ENCODE measurements at regions not wholly inside any gene's neighbourhood (a gene's known extent, or its start where the extent isn't known, plus 50 kb on each side); places are given as distances from the start of the nearest gene placed in this dataset.

DNA sequence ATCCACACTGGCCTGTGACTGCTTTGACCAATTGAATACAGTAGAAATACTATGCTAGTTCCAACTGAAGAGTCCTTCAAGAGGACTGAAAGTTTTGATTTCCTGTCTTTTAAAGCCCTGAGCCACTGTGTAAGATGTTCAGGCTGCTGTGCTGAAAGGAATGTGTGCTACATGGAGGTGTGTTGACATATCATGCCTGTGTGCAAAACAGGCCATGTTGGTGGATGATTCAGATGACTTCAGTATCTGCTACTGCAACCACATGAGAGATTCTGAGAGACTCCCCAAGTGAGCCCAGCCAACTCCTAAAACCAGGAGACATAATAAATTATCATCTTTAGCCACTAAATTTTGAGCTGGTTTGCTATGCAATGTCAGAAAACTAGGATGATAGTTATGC is 662.9 kb downstream of the ZEB2 start:
- BruUV-seq (replicated peaks), result no TSS peak
- no peak overlapping the region for H3K9ac ChIP-seq (ENCODE audit: insufficient read depth in 1 of 2, low read depth in 2 of 2, low read length in 2 of 2)
- TF ChIP-seq PKNOX1 (IDR thresholded peaks at IDR 0.05) (no peak), ZNF644 (tag; IDR thresholded peaks at IDR 0.05; ENCODE audit: low read depth) (no peak), TRIM24 (IDR thresholded peaks at IDR 0.05) (no peak), PTBP1 (IDR thresholded peaks at IDR 0.05; ENCODE audit: low read depth, low read length) (no peak), HDGF (IDR thresholded peaks at IDR 0.05) (no peak)
- no peaks in the 10 kb centered on the region for H3K4me1 ChIP-seq (replicated peaks in 1 of 2; ENCODE audit: control insufficient read depth in 2 of 2, insufficient read depth in 2 of 2, low read length in 2 of 2)
- no peaks in the 10 kb centered on the region; the same call in 1 of the 2 replicates for H3K9me3 ChIP-seq (replicated peaks; ENCODE audit: control insufficient read depth, insufficient read depth, low read depth, low read length)
- in situ Hi-C loops (cut with MboI), result no loop called here
- H2AFZ ChIP-seq (ENCODE audit: low read depth, low read length), result no peak overlapping the region
- FAIRE-seq (no peak), DNase-seq (ENCODE audit: extremely low read depth in 1 of 4, low spot score in 3 of 4) (no peak), ATAC-seq (no peak)
- H3K4me3 ChIP-seq, result no peak overlapping the region
- POLR2A ChIA-PET, result no interaction called here
- H3K79me2 ChIP-seq (ENCODE audit: control insufficient read depth, insufficient read depth, low read length), result no peaks in the 10 kb centered on the region
- CTCF ChIA-PET (ENCODE audit: low intra/inter-chr PET ratio), result no interaction called here
- no peaks in the 10 kb centered on the region for H3K9me1 ChIP-seq (ENCODE audit: control insufficient read depth, insufficient read depth, low read length)
- no peak overlapping the region for H3K4me2 ChIP-seq (ENCODE audit: insufficient read depth, low read length)
- no peak overlapping the region for H3K27ac ChIP-seq (ENCODE audit: extremely low read depth, low read depth, low read length)
- H3K27me3 ChIP-seq (ENCODE audit: control insufficient read depth in 2 of 2, insufficient read depth in 2 of 2, low read length in 2 of 2), result no peaks in the 10 kb centered on the region
- no peaks in the 10 kb centered on the region for H4K20me1 ChIP-seq (replicated peaks; ENCODE audit: control insufficient read depth, insufficient read depth, low read length)
- H3K36me3 ChIP-seq (ENCODE audit: control insufficient read depth, insufficient read depth, low read length), result no peaks in the 10 kb centered on the region
- intact Hi-C loops (cut with micrococcal nuclease), result no loop called here

- H3K79me2 ChIP-seq (ENCODE audit: control insufficient read depth, insufficient read depth, low read length), result no peaks in the 10 kb centered on the region
- intact Hi-C loops (cut with micrococcal nuclease), result no loop called here
- no peaks in the 10 kb centered on the region for H3K27me3 ChIP-seq (ENCODE audit: control insufficient read depth in 2 of 2, insufficient read depth in 2 of 2, low read length in 2 of 2)
- no peak for FAIRE-seq
- no peak overlapping the region for H3K27ac ChIP-seq (ENCODE audit: extremely low read depth, low read depth, low read length)
- peak in 1 of 4 experiments; percentile 23 for DNase-seq (ENCODE audit: extremely low read depth in 1 of 4, low spot score in 3 of 4)
- H3K36me3 ChIP-seq (ENCODE audit: control insufficient read depth, insufficient read depth, low read length), result no peaks in the 10 kb centered on the region
- no peak overlapping the region for H3K4me2 ChIP-seq (ENCODE audit: insufficient read depth, low read length)
- H3K9ac ChIP-seq (ENCODE audit: insufficient read depth in 1 of 2, low read depth in 2 of 2, low read length in 2 of 2), result no peak overlapping the region
- no peak; the same call in 2 of the 3 replicates for ATAC-seq
- no TSS peak for BruUV-seq (replicated peaks)
- H3K9me3 ChIP-seq (replicated peaks; ENCODE audit: control insufficient read depth, insufficient read depth, low read depth, low read length), result no peaks in the 10 kb centered on the region
- no peak overlapping the region for H3K4me3 ChIP-seq
- H3K4me1 ChIP-seq (replicated peaks in 1 of 2; ENCODE audit: control insufficient read depth in 2 of 2, insufficient read depth in 2 of 2, low read length in 2 of 2), result no peaks in the 10 kb centered on the region
- TF ChIP-seq NFIC (IDR thresholded peaks at IDR 0.05) (peak; percentile 76), PHB2 (IDR thresholded peaks at IDR 0.05; ENCODE audit: low read depth) (no peak), ZNF263 (CRISPR knock-in tag; IDR thresholded peaks at IDR 0.05; ENCODE audit: borderline replicate concordance) (peak; percentile 56; the same call in 1 of the 2 replicates), DPF2 (IDR thresholded peaks at IDR 0.05) (no peak), RAD21 (CRISPR knock-in tag; conservative IDR thresholded peaks at IDR 0.05 in 1 of 2, IDR thresholded peaks at IDR 0.05 in 1 of 2) (peak in 1 of 2 experiments; percentile 28; a peak in 1 of 4 replicates), PKNOX1 (IDR thresholded peaks at IDR 0.05) (peak; percentile 66)
- peak overlapping the region; percentile 48 for H2AFZ ChIP-seq (ENCODE audit: low read depth, low read length)
- in situ Hi-C loops (cut with MboI), result no loop called here
- 0% methylated on average over 4 of the region's 4 CpGs for WGBS (ENCODE audit: insufficient coverage, low coverage, missing lambda C conversion rate)
- CTCF ChIA-PET (ENCODE audit: low intra/inter-chr PET ratio), result no interaction called here
- POLR2A ChIA-PET, result no interaction called here
- no peaks in the 10 kb centered on the region for H4K20me1 ChIP-seq (replicated peaks; ENCODE audit: control insufficient read depth, insufficient read depth, low read length)
- H3K9me1 ChIP-seq (ENCODE audit: control insufficient read depth, insufficient read depth, low read length), result no peaks in the 10 kb centered on the region
Measured at GRCh38 chr2:143852759-143853158, 667.2 kb downstream of the ZEB2 start.
